ENCODE measurements at regions not wholly inside any gene's neighbourhood (a gene's known extent, or its start where the extent isn't known, plus 50 kb on each side); places are given as distances from the start of the nearest gene placed in this dataset.
A peak's percentile ranks its signal among the peaks of the same experiment; 100 is the strongest.

GRCh38 chr3:130242850-130243569, 102.5 kb upstream of the COL6A5 start:
- no peaks in the 10 kb centered on the region for H3K9me3 ChIP-seq (ENCODE audit: control insufficient read depth, insufficient read depth, low read length)
- H4K20me1 ChIP-seq (ENCODE audit: insufficient read depth, low read length) = no peaks in the 10 kb centered on the region
- H3K4ac ChIP-seq (ENCODE audit: low read depth, low read length) = no peak overlapping the region
- DNase-seq (peak; percentile 10), ATAC-seq (ENCODE audit: low read depth) (peak; percentile 84)
- no peak overlapping the region for H4K91ac ChIP-seq (ENCODE audit: insufficient read depth, low read depth, low read length)
- no TSS peak for BruUV-seq (replicated peaks)
- TF ChIP-seq CHD1 (IDR thresholded peaks at IDR 0.05; ENCODE audit: low read depth, low read length) = no peak
- TF ChIP-seq RFX5 (IDR thresholded peaks at IDR 0.05; ENCODE audit: low read depth, low read length) = no peak
- no peak for TF ChIP-seq ELK1 (IDR thresholded peaks at IDR 0.05; ENCODE audit: borderline replicate concordance, low read depth, low read length)
- no peak for TF ChIP-seq MAFK (IDR thresholded peaks at IDR 0.05; ENCODE audit: low read depth, low read length)
- no peak for TF ChIP-seq MAZ (IDR thresholded peaks at IDR 0.05; ENCODE audit: borderline replicate concordance, low read depth, low read length)
- TF ChIP-seq NFE2L2 (IDR thresholded peaks at IDR 0.05; ENCODE audit: low read depth, low read length) = no peak
- TF ChIP-seq SMC3 (IDR thresholded peaks at IDR 0.05; ENCODE audit: low read depth, low read length) = 0 out of 2 replicates have a peak, but pooled peaks have one; percentile 15
- TF ChIP-seq POLR2A (IDR thresholded peaks at IDR 0.05; ENCODE audit: low read depth, low read length) = no peak
- TF ChIP-seq RCOR1 (IDR thresholded peaks at IDR 0.05; ENCODE audit: insufficient replicate concordance, low read length) = no peak
- TF ChIP-seq CTCF (conservative IDR thresholded peaks at IDR 0.05; ENCODE audit: low read depth, low read length) = 0 out of 2 replicates have a peak, but pooled peaks have one; percentile 31
- TF ChIP-seq RAD21 (IDR thresholded peaks at IDR 0.05; ENCODE audit: low read length) = peak; percentile 27; the same call in 1 of the 2 replicates
- H3K14ac ChIP-seq (replicated peaks; ENCODE audit: low read depth, low read length) = no peak overlapping the region
- CTCF ChIA-PET = no interaction called here
- no peak overlapping the region for H2BK120ac ChIP-seq (ENCODE audit: low read depth, low read length)
- no peak overlapping the region for H2BK5ac ChIP-seq (ENCODE audit: low read depth, low read length, poor library complexity, severe bottlenecking)
- POLR2A ChIA-PET (ENCODE audit: unreplicated experiment) = no interaction called here
- H3K9me1 ChIP-seq (ENCODE audit: insufficient read depth, low read length) = no peaks in the 10 kb centered on the region
- H2AFZ ChIP-seq (replicated peaks; ENCODE audit: low read length, poor library complexity) = no peak overlapping the region
- H2AK9ac ChIP-seq (replicated peaks; ENCODE audit: low read depth, low read length, poor library complexity) = no peak overlapping the region
- intact Hi-C loops (cut with micrococcal nuclease) (no loop called here), dilution Hi-C loops (cut with HindIII; ENCODE audit: low sequenced_read_pairs, unreplicated experiment) (no loop called here), in situ Hi-C loops (cut with MboI; ENCODE audit: low sequenced_read_pairs) (no loop called here)
- no peaks in the 10 kb centered on the region for H3K36me3 ChIP-seq (ENCODE audit: control insufficient read depth, insufficient read depth, low read length)
- H2BK20ac ChIP-seq (ENCODE audit: low read depth, low read length) = no peak overlapping the region
- no peak overlapping the region for H3K4me2 ChIP-seq (ENCODE audit: low read depth, low read length)
- no peak overlapping the region for H3K9ac ChIP-seq (ENCODE audit: low read depth, low read length)
- H3K4me1 ChIP-seq (ENCODE audit: control insufficient read depth, insufficient read depth, low read length) = no peaks in the 10 kb centered on the region
- no peak overlapping the region for H4K5ac ChIP-seq (ENCODE audit: low read depth, low read length)
- 100% methylated on average over 1 of the region's 3 CpGs; no CpG with 5 or more reads in 1 of the 2 experiments for WGBS, 2 experiments (ENCODE audit: extremely low coverage in 2 of 2, insufficient read length in 1 of 2)
- no peak overlapping the region for H3K23ac ChIP-seq (ENCODE audit: low read depth, low read length)
- H4K8ac ChIP-seq (ENCODE audit: low read depth in 2 of 2, low read length in 2 of 2) = no peak overlapping the region
- no peak overlapping the region for H3K27ac ChIP-seq (ENCODE audit: insufficient read depth, low read length)
- no peaks in the 10 kb centered on the region for H3K27me3 ChIP-seq (ENCODE audit: control insufficient read depth, insufficient read depth, low read length)
- H2BK15ac ChIP-seq (ENCODE audit: low read depth, low read length) = no peak overlapping the region
- H2AK5ac ChIP-seq (ENCODE audit: low read depth, low read length) = no peak overlapping the region
- H3K4me3 ChIP-seq (ENCODE audit: insufficient read depth, low read depth, low read length) = no peak overlapping the region
- H3K18ac ChIP-seq (ENCODE audit: low read depth, low read length) = no peak overlapping the region
- no peak overlapping the region for H3K56ac ChIP-seq (ENCODE audit: extremely low read depth, insufficient read depth, low read length)
- H3K79me1 ChIP-seq (ENCODE audit: low read depth in 1 of 2, low read length in 2 of 2) = no peaks in the 10 kb centered on the region
